ENCODE measurements at regions not wholly inside any gene's neighbourhood (a gene's known extent, or its start where the extent isn't known, plus 50 kb on each side); places are given as distances from the start of the nearest gene placed in this dataset.

GRCh38 chr9:82144803-82145202 is 156.2 kb downstream of the SPATA31D1 start:
- DNase-seq (ENCODE audit: low read depth, low spot score), result no peak
- in situ Hi-C loops (cut with HindIII; ENCODE audit: low pct_unique_long_range_greater_than_20kb, low sequenced_read_pairs), result no loop called here

- in situ Hi-C loops (cut with HindIII; ENCODE audit: low pct_unique_long_range_greater_than_20kb, low sequenced_read_pairs), result no loop called here
These were observed 158.1 kb downstream of the SPATA31D1 start for GRCh38 chr9:82146677-82147076.

GRCh38 chr9:82147798-82148425 is 159.3 kb downstream of the SPATA31D1 start:
- in situ Hi-C loops (cut with HindIII; ENCODE audit: low pct_unique_long_range_greater_than_20kb, low sequenced_read_pairs), result no loop called here
- no peak for DNase-seq (ENCODE audit: low read depth, low spot score)

More at GRCh38 chr9:82146677-82147076, 158.1 kb downstream of the SPATA31D1 start:
- DNase-seq (ENCODE audit: low read depth, low spot score), result no peak

GRCh38 chr9:82148426-82148810 is 159.8 kb downstream of the SPATA31D1 start:
- in situ Hi-C loops (cut with HindIII; ENCODE audit: low pct_unique_long_range_greater_than_20kb, low sequenced_read_pairs), result no loop called here
- DNase-seq (ENCODE audit: low read depth, low spot score), result no peak

GRCh38 chr9:82148901-82149461 is 160.4 kb downstream of the SPATA31D1 start:
- in situ Hi-C loops (cut with HindIII; ENCODE audit: low pct_unique_long_range_greater_than_20kb, low sequenced_read_pairs), result no loop called here
- peak; percentile 68 for DNase-seq (ENCODE audit: low read depth, low spot score)

- in situ Hi-C loops (cut with HindIII; ENCODE audit: low pct_unique_long_range_greater_than_20kb, low sequenced_read_pairs), result no loop called here
- no peak for DNase-seq (ENCODE audit: low read depth, low spot score)
These were observed 161.0 kb downstream of the SPATA31D1 start for GRCh38 chr9:82149501-82149946.

- no peak for DNase-seq (ENCODE audit: low read depth, low spot score)
- in situ Hi-C loops (cut with HindIII; ENCODE audit: low pct_unique_long_range_greater_than_20kb, low sequenced_read_pairs), result no loop called here
These were observed 163.6 kb downstream of the SPATA31D1 start for GRCh38 chr9:82152181-82152580.

- in situ Hi-C loops (cut with HindIII; ENCODE audit: low pct_unique_long_range_greater_than_20kb, low sequenced_read_pairs), result no loop called here
- DNase-seq (ENCODE audit: low read depth, low spot score), result no peak
These were observed 164.5 kb downstream of the SPATA31D1 start for GRCh38 chr9:82153032-82153431.

GRCh38 chr9:82154573-82154972 is 166.0 kb downstream of the SPATA31D1 start:
- no peak for DNase-seq (ENCODE audit: low read depth, low spot score)
- in situ Hi-C loops (cut with HindIII; ENCODE audit: low pct_unique_long_range_greater_than_20kb, low sequenced_read_pairs), result no loop called here

GRCh38 chr9:82161876-82162275 is 173.3 kb downstream of the SPATA31D1 start:
- in situ Hi-C loops (cut with HindIII; ENCODE audit: low pct_unique_long_range_greater_than_20kb, low sequenced_read_pairs), result no loop called here
- no peak for DNase-seq (ENCODE audit: low read depth, low spot score)

- in situ Hi-C loops (cut with HindIII; ENCODE audit: low pct_unique_long_range_greater_than_20kb, low sequenced_read_pairs), result no loop called here
- DNase-seq (ENCODE audit: low read depth, low spot score), result no peak
These were observed 175.6 kb downstream of the SPATA31D1 start for GRCh38 chr9:82164159-82164558.

- in situ Hi-C loops (cut with HindIII; ENCODE audit: low pct_unique_long_range_greater_than_20kb, low sequenced_read_pairs), result no loop called here
These were observed 178.7 kb downstream of the SPATA31D1 start for GRCh38 chr9:82167296-82167695.

GRCh38 chr9:82168585-82168984 is 180.0 kb downstream of the SPATA31D1 start:
- no peak for DNase-seq (ENCODE audit: low read depth, low spot score)
- in situ Hi-C loops (cut with HindIII; ENCODE audit: low pct_unique_long_range_greater_than_20kb, low sequenced_read_pairs), result no loop called here

More at GRCh38 chr9:82167296-82167695, 178.7 kb downstream of the SPATA31D1 start:
- DNase-seq (ENCODE audit: low read depth, low spot score), result no peak

GRCh38 chr9:82170866-82171265 is 182.3 kb downstream of the SPATA31D1 start:
- in situ Hi-C loops (cut with HindIII; ENCODE audit: low pct_unique_long_range_greater_than_20kb, low sequenced_read_pairs), result no loop called here
- DNase-seq (ENCODE audit: low read depth, low spot score), result peak; percentile 28

GRCh38 chr9:82171271-82171670 is 182.7 kb downstream of the SPATA31D1 start:
- in situ Hi-C loops (cut with HindIII; ENCODE audit: low pct_unique_long_range_greater_than_20kb, low sequenced_read_pairs), result no loop called here
- DNase-seq (ENCODE audit: low read depth, low spot score), result no peak

GRCh38 chr9:82180711-82181110 is 192.1 kb downstream of the SPATA31D1 start:
- DNase-seq (ENCODE audit: low read depth, low spot score), result no peak

GRCh38 chr9:82183181-82183860 is 194.7 kb downstream of the SPATA31D1 start:
- in situ Hi-C loops (cut with HindIII; ENCODE audit: low pct_unique_long_range_greater_than_20kb, low sequenced_read_pairs), result no loop called here
- DNase-seq (ENCODE audit: low read depth, low spot score), result no peak

More at GRCh38 chr9:82180711-82181110, 192.1 kb downstream of the SPATA31D1 start:
- in situ Hi-C loops (cut with HindIII; ENCODE audit: low pct_unique_long_range_greater_than_20kb, low sequenced_read_pairs), result no loop called here

- DNase-seq (ENCODE audit: low read depth, low spot score), result no peak
- in situ Hi-C loops (cut with HindIII; ENCODE audit: low pct_unique_long_range_greater_than_20kb, low sequenced_read_pairs), result no loop called here
These were observed 196.0 kb downstream of the SPATA31D1 start for GRCh38 chr9:82184524-82184923.

GRCh38 chr9:82188817-82189216 is 200.2 kb downstream of the SPATA31D1 start:
- in situ Hi-C loops (cut with HindIII; ENCODE audit: low pct_unique_long_range_greater_than_20kb, low sequenced_read_pairs), result no loop called here
- DNase-seq (ENCODE audit: low read depth, low spot score), result peak; percentile 22
